NCI-H446 treated with DMSO at 0.1 percent for 48 hours (cell line): ENCODE measurements at regions not wholly inside any gene's neighbourhood (a gene's known extent, or its start where the extent isn't known, plus 50 kb on each side); places are given as distances from the start of the nearest gene placed in this dataset.
"Not testable (repeated sequence)": the region's sequence is repeated elsewhere in the genome, so short reads cannot be mapped to it uniquely, and the experiment has no call there.

Experiments used
- DNase-seq: peaks from one replicate; lab custom pipeline; 2025; lab: John Stamatoyannopoulos, UW

DNA sequence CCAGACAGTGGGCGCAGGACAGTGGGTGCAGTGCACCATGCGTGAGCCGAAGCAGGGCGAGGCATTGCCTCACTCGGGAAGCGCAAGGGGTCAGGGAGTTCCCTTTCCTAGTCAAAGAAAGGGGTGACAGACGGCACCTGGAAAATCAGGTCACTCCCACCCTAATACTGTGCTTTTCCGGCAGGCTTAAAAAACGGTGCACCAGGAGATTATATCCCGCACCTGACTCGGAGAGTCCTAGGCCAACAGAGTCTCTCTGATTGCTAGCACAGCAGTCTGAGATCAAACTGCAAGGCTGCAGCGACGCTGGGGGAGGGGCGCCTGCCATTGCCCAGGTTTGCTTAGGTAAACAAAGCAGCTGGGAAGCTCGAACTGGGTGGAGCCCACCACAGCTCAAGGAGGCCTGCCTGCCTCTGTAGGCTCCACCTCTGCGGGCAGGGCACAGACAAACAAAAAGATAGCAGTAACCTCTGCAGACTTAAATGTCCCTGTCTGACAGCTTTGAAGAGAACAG, 116.4 kb downstream of the CXCL12 start:
- not testable (repeated sequence) for DNase-seq

DNA sequence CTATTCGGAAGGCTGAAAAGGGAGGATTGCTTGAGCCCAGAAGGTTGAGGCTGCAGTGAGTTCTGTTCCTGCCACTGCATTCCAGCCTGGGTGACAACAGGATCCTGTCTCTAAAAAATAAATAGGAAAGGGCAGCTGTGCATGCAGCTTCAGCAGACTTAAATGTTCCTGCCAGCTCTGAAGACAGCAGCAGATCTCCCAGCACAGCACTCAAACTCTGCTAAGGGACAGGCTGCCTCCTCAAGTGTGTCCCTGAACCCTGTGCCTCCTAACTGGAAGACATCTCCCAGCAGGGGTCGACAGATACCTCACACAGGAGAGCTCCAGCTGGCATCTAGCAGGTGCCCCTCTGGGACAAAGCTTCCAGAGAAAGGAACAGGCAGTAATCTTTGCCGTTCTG, 117.9 kb downstream of the CXCL12 start:
- no peak for DNase-seq

DNA sequence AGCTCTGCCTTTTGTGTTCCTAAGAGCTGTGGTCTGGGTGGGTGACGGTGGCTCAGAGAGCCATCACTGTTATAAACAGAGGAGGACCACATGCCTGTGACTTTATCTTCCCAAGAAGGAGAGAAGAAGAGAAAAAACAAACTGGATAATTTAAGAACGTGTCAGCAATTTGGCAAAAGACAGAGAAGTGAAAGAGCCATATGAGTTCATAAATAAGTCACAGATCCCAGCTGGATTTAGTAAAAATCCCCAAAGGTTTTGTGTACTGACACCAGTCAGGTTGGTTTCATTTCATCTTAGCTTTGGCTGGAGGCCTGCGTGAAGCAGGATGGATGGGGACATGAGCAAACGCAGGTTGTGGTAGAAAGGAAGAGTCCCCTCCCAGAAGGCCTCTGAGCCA, 120.7 kb downstream of the CXCL12 start:
- DNase-seq = no peak

DNA sequence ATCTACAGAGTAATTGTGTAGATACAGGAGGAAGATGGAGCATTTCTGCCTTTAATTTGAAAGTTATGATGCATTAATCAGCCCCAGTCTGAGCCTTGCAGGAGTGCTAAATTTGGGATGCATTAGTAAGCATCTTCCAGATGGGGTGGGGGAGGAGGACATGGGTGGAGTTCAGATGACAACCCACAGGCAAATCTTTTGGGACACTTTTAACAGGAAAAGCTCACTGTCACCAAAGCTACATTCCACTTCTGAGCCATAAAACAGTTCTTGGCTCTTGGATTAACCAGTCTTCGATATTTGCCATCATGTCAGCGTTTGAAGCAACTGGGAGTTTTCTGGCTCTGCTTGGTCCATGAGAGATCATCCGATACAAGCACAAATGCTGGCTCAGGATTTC, 121.1 kb downstream of the CXCL12 start:
- DNase-seq = no peak

DNA sequence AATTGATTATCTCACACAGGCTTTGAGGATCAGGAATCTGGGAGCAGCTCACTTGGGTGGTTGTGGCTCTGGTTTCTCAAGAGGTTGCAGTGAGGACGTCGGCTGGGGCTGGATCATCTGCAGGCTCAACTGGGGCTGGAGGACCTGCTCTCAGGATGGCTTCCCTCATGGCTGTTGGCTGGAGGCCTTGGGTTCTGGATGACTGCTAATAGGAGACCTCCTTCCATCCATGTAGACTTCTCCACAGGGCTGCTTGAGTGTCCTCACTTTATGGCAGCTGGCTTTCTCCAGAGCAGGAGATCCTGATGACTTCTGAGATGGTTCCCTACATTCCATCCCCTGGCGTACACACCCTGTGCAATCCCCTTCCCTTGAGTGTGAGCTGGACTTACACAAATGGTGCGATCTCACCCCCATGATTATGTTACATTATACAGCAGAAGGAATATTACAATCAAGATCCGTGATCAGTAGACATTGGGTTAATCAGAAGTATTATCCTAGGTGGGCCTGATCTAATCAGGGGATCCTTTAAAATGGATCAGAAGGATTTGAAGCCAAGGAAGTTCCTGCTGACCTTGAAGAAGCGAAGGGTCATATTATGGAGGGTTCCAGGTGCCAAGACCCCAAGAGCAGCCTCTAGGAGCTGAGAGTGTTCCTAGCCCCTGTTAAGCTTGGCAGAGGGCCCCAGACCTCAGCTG, 122.2 kb downstream of the CXCL12 start:
- DNase-seq = no peak

DNA sequence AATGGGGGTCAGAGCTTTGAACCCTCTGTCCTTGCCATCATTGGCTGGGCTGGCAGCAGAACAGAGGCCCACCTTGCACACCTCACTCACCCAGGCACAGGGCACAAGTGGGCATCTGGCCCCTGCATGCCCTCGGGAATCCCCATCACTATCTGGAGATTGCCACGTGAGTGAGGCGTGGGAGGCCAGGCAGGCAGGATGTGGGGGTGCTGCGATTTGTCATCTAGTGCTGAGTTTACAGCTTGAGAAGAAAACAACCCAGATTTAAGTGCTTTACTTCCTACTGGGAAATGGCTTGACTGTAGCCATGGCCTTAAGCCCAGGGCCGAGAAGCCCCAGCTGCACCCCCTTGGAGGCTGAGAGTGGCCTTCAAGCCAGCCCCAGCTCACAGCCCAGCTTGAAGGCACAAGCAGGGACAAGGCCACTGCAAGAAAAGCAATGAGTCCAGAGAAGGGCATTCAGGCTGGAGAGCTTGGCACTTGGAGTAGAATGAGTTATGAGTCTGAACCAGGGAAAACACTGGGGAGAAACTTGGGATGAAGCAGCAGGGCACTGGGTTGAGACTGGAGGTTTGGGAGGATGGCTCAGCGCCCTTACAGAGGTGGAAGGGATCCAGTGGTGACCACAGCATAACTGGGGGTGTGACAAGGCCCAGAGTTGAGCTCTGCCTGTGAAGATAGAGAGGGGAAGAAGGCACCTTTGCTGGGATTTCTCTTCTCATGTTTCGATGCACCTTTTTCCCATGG, 123.0 kb downstream of the CXCL12 start:
- no peak for DNase-seq

DNA sequence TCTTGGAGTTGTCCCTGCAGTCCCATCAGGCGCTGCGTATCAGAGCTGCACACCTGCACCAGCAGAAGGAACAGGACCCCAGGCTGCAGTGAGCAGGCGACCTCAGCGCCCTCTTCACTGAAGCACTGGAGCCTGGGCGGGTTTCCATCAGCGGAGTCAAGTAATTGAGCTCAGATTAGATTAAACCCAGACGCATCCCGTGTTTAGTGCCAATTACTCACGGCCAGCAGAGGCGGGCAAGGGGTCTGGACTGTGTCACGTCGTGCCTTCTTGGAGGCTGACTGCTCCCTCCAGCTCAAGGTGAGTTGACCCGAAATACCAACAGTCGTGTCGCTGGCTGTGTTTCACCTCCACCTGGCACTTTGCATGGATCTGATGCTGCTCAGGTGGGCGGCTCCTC, 123.6 kb downstream of the CXCL12 start:
- DNase-seq = no peak

DNA sequence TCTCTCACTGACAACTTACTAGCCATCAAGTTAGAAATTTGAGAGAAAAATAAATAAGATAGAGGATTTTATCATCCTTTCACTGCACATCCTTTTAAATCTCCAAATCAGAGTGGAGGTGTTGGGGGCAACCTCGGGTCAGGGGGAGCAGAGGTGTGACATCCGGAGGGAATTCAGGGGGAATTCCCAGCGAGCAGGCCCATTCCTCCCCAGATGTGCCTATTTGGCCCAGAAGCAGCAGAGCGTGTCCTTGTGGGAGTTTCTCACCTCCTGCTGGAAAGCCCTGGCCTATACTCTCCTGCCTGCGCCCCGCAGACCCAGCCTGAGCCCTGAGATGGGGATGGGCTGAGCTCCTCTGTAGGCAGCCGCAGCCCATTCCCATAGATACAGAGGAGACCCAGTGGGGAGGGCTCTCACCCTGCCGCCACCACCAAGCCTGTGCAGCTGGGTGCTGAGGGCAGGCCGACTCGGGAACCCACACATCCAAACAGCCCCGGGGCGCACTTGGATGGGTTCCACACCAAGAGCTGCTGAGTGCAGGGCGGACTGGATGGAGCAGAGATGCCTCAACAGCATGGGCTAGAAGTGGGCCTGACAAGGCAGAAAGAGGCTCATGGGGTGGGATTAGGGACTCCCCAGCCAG, 124.5 kb downstream of the CXCL12 start:
- no peak for DNase-seq

DNA sequence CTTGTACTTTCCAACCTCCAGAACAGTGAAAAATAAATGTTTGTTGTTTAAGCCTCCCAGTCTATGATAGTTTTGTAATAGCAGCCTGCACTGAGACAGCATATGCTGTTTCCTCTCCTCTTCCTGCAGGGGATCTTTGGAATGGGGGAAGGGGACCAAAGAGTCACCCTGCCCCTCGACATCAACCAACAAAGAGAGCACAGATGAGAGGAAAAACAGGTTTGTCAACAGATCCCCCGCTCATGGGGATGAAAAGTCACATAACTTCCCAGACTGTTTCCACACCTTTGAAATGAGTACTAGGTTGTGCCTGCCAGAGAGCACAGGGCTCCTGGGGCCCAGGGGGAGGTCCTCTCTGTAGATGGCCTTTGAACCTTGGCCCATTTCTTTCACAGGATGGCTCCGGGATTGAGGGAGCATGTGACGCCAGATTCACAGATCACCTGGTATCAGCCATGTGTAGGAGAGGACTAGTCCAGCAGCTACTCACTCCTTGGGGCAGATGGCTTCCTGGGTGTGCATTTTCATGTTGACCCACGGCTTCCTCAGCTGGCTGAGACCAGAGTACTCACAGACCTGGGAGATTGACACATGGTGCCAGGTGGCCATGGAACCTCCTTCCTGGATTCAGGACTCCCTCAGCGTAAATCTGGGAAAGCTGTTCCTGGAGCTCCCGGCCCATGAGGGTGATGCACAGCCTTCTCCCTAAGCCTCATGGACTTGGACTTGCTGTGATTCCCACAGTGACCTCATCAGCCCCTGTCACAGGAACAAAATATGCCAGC, 125.6 kb downstream of the CXCL12 start:
- no peak for DNase-seq

DNA sequence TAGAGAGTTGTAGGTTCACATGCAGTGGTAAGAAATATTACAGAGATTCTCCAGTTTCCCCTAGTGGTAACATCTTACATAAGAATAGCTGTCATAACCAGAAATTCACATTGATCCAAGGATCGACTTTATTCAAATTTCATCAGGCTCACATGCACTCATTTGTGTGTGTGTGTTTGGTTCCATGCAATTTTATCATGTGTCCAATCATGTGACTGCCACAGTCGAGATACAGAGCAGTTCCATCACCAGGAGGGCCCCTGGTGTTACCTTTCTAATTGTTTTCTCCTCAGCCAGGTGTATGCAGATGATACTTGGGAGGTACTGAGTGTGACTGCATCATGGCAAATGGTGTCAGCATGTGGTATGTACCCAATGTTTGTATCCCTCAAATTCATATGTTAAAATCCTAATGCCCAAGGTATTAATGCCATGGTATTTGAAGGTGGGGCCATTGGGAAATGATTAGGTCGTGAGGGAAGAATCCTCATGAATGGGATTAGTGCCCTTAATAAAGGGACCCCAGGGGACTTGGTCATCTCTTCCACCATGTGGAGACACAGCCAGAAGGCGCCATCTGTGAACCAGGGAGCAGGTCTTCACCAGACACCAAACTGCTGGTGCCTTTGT, 126.3 kb downstream of the CXCL12 start:
- DNase-seq = no peak

DNA sequence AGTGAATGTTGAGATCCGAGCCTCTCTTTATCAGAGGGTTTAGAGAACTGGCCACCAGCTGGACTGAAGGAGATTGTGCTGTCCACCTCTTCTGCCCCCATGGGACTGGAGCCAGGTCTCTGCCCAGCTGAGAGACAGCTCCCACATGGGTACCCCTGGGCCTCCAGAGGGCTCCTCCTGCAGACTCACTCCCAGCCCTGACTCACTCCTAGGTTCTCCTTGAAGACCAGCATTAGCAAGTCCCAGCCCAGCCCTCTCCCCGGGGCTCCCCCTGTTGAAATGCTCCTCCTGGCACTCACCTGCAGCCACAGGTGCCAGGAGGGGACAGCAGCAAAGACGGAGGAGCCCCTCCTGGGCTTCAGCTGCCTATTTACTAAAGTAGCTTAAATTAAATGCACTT, 126.9 kb downstream of the CXCL12 start:
- DNase-seq = no peak

DNA sequence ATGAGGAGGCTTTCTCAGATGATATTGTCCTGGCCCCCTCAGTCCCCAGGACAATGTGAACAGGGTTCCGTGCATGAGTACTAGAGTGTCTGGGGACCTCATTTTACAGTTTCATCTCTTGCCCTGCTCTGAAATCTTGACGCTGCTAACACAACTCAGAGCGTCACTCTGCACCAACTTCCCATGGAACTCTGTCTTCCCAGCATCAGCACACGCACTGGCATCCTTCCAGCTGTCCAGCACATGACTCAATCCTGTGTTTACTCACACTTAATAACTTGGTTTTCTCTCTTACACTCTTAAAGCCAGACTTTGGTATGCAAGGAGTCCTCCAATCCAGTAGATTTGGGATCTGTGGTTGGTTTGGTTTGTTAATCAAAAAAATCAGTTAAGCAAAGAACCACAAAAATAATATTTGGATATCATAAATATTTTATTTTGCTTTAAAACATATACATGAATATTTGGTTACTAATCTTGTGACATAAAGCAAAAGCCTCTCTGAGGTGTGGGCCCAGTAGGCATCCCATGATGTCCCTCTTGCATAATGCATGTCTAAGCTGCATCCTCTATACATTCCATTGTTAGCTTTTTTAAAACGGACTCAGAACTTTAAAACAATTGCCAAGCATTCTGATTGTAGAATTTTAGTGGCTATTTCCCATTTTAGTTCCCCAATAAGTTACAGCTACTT, 131.0 kb downstream of the CXCL12 start:
- no peak for DNase-seq

DNA sequence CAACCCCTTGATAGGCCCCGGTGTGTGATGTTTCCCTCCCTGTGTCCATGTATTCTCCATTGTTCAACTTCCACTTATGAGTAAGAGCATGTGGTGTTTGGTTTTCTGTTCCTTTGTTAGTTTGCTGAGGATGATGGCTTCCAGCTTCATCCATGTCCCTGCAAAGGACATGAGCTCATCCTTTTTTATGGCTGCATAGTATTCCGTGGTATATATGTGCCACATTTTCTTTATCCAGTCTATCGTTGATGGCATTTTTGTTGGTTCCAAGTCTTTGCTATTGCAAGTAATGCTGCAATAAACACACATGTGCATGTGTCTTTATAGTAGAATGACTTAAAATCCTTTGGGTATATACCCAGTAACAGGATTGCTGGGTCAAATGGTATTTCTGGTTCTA, 132.3 kb downstream of the CXCL12 start:
- DNase-seq = not testable (repeated sequence)

DNA sequence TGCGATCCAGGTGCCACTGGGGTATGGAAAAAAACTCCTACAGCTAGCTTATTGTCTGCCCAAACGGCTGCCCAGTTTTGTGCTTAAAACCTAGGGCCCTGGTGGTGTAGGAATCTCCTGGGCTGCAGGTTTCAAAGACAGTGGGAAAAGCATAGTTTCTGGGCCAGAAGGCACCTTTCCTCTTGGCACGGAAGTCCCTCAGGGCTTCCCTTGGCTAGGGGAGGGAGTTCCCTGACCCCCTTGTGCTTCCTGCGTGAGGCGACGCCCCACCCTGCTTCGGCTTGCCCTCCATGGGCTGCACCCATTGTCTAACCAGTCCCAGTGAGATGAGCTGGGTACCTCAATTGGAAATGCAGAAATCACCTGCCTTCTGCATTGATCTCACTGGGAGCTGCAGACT, 135.0 kb downstream of the CXCL12 start:
- not testable (repeated sequence) for DNase-seq

DNA sequence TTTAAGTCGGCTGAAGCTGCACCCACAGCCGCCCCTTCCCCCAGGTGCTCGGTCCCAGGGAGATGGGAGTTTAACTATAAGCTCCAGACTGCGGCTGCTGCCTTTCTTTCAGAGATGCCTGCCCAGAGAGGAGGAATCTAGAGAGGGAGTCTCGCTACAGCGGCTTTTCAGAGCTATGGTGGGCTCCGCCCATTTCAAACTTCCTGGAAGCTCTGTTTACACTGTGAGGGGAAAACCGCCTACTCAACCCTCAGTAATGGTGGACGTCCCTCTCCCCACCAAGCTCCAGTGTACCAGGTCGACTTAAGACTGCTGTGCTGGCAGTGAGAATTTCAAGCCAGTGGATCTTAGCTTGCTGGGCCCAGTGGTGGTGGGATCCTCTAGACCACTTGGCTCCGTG, 135.4 kb downstream of the CXCL12 start:
- no peak for DNase-seq

DNA sequence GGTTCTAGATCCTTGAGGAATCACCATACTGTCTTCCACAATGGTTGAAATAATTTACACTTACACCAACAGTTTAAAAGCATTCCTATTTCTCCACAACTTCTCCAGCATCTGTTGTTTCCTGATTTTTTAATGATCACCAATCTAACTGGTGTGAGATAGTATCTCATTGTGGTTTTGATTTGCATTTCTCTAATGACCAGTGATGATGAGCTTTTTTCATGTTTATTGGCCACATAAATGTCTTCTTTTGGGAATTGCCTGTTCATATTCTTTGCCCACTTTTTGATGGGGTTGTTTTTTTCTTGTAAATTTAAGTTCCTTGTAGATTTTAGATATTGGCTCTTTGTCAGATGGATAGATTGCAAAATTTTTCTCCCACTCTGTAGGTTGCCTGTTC, 138.2 kb downstream of the CXCL12 start:
- not testable (repeated sequence) for DNase-seq

DNA sequence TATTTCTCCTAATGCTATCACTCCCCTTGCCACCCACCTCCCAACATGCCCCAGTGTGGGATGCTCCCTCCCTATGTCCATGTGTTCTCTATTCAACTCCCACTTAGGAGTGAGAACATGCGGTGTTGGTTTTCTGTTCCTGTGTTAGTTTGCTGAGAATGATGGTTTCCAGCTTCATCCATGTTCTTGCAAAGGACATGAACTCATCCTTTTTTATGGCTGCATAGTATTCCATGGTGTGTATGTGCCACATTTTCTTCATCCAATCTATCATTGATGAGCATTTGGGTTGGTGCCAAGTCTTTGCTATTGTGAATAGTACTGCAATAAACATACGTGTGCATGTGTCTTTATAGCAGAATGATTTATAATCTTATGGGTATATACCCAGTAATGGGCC, 138.6 kb downstream of the CXCL12 start:
- DNase-seq = not testable (repeated sequence)

DNA sequence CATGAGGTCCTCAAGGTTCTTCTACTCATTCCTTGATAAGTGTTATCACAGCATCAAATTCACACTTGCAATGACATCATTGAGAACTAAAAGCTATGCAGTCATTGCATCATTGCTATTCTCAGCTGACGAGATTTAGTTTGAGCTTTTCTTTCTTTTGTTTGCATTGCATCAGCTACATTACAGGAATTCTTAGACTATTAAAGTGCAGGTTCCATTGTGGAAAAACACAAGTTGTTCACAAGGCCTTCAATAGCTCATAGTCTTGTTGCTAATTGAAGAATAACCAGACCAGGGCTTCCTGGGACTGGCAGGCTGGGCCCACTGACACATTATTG, 139.3 kb downstream of the CXCL12 start:
- no peak for DNase-seq

DNA sequence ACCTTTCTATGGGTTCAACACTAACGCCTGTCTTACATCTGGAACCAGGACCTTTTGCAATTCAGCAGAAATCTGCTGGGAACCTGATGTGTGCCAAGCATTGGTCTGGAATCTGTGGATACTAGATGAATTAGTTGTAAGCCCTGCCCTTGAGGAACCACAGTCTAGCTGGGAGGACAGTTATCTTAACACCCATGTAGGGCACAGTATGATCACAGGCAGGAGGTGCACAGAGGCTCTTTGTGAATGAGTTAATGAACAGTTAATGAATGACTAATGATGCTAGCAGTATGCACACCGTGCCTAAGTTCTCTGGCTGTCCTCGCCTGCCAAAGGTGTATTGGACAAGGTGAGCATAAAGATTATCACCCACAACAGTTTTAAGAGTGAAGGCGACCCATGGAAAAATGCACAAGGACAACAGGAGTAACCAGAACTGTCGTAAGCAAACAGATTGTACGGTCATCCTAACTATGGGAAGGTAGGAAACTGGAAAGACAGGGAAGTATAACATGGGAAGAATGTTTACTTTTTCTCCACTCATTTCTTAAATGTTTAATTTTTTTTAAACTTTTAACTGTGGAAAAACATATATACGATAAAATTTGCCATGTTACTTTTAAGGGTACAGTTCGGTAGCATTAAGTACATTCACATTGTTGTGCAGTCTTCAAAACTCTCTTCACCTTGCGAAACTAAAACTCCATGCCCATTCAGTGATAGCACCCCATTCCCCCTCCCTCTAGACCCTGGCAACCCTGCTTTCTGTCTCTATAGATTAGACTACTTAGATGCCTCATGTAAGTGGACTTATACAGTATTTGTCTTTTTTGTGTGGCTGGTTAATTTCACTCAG, 139.9 kb downstream of the CXCL12 start:
- DNase-seq = no peak

DNA sequence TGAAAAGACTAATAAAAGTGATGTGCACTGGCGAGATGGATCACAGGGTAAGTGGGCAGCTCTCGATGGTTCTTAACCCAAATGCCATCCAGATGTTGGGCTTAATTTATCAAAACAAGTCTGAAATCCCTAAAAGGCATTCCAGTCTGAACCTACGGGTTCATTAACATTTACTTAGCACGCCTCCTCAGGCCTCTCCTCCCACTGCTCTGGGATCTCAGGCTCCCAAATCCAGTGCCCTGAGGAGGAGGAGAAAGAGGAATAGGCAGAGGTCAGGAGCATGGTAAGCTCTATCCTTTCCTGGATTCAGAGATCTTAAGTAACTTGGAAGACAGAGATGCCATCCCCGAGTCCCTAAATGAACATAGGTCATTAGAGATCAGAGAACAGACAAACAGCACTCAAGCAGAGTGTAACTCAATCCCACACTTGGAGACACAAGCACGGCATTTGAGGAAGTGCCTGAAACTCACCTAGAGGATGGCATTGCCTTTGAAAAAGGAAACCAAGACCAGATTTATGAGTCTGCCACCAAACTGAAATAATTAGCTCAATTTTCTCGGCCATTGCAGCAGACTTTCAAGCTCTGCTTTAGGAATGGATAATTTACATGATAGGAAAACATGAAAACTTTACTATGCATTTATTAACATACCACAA, 140.9 kb downstream of the CXCL12 start:
- DNase-seq = no peak
